Lung microvascular endothelial cell (primary cell): ENCODE measurements at regions not wholly inside any gene's neighbourhood (a gene's known extent, or its start where the extent isn't known, plus 50 kb on each side); places are given as distances from the start of the nearest gene placed in this dataset.

Source experiments
- DNase-seq, 2 donors: peaks; one replicate each; pipeline versions ENCODE4 v3.0.0 to v3.0.0-alpha.2; 2010; ENCODE audit warnings: low read depth in 2 of 2

DNA sequence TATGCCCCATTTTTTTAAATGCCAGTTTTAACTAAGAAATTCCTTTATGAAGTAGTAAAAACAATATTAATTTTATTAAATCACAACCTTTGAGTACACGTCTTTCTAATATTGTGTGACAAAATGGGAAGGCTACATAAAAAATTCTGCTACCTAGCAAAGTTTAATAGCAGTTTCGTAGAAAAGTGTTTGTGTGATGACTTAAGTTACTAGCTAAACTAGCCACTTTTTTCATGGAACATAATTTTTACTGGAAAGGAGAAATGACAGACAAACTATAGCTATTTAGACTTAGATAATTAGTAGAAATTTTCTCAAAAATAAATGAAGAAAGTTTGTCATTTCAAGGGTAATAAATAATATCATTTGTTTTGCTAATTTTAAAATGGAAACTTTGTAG, 153.1 kb downstream of the GPAM start:
- no peak for DNase-seq

DNA sequence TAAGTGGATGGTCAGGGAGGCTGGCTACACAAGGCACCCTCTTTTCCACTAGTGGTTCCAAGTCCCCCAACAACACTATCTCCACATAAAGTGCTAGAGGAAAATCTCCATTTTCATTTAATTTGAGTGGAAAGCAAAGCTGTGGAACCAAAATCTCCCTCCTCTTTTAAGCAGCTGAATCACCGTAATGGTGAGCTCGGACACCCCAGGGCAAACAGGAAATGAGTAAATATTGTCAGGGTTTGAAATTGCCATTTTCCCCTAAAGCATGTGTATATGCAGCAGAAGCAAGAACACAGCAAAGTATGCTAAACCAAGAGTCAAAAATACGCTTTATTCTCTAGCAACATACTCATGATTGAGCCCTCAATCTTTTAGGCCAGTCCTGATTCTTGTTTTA, 143.7 kb downstream of the GPAM start:
- no peak for DNase-seq

- no peak for DNase-seq
Observed at GRCh38 chr10:112040696-112041095, 142.9 kb downstream of the GPAM start.

DNA sequence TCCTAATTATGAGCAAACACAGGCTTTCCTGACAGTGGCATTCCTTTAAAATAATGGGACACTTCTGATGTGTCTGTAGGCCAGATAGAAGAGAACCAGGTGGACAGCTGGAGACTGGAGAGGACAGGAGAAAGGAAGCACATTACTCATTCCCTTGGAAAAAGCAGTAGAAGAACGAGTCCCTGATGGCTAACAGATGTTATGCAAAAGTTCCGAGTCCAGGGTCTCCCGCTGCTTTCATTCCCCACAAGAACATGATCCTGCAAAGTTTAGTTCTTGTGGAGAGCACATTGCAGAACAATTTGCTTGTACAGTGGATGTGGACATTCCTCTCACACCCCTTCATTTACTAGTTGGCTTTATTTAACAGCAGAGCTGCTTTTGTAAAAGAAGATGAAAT, 137.6 kb downstream of the GPAM start:
- no peak for DNase-seq

DNA sequence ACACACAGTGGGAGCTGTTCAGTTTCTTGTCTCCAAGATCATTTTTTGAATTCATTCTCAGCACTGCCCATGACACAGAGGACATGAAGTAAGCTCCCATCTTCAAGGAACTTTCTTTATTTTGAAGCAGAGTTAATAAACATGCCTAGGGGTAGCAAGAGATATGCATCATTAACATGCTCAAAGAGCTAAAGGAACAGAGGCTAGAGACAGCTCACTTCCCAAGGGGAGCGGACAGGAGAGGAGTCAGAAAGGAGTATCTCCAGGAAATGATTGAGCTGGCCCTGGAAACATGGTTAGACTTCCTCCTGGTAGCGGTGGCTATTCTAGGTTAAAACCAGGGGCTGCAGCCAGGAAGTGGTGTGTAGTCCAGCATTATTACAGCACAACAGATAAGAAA, 135.9 kb downstream of the GPAM start:
- no peak for DNase-seq

GRCh38 chr10:112052166-112052565, 131.4 kb downstream of the GPAM start:
- DNase-seq, result no peak

DNA sequence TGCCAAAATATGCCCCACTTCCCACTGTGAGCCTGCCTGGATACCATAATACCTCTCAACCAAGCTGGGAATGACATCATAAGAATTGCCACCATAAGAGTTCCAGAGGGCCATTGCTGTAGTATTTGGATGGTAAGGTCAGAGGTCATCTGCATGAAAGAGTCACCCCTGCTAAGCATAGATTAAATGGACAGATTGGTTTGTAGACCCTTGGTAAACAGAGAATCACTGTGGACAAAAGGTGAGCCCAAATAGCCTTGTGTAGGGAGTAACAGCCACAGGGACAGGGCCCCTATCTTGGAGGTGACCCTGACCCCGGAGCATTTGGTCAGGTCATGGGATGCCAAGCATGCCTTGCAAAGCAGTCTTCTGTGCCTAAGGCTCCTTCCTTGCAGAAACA, 129.7 kb downstream of the GPAM start:
- DNase-seq, result no peak

GRCh38 chr10:112054516-112054915, 129.0 kb downstream of the GPAM start:
- DNase-seq, result no peak

GRCh38 chr10:112057072-112057471, 126.5 kb downstream of the GPAM start:
- DNase-seq, result no peak

- no peak for DNase-seq
Observed at GRCh38 chr10:112059220-112059619, 124.3 kb downstream of the GPAM start.

DNA sequence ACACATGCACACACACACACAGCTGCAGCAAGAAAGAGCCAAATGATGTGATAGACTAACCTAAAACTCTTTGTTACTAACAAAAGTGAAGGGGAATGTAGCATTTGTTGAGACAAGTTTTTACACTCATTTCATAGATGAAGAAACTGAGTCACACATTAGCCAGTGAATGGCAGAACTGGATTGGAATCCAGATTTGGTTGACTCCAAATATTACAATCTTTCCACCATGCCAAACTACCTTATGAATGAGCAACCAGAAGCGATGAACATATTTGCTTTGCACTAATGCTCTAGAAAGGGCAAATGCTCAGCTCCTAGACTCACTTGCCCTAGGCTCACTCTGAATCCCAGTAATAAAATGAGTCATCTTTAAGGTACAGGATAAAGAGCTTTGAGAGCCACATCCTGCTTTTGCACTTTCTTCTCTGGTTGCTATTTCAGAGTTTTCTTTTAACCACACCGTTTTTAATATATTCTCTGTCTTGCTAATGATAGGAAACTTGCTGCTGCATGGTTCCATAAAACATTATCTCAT, 111.9 kb downstream of the GPAM start:
- DNase-seq, result no peak

- DNase-seq, result no peak
Observed at GRCh38 chr10:112078003-112078402, 105.6 kb downstream of the GPAM start.

- DNase-seq, result no peak
Observed at GRCh38 chr10:112080231-112080630, 103.3 kb downstream of the GPAM start.

GRCh38 chr10:112082120-112082519, 101.4 kb downstream of the GPAM start:
- no peak for DNase-seq

GRCh38 chr10:112083472-112083871, 100.1 kb downstream of the GPAM start:
- no peak for DNase-seq

DNA sequence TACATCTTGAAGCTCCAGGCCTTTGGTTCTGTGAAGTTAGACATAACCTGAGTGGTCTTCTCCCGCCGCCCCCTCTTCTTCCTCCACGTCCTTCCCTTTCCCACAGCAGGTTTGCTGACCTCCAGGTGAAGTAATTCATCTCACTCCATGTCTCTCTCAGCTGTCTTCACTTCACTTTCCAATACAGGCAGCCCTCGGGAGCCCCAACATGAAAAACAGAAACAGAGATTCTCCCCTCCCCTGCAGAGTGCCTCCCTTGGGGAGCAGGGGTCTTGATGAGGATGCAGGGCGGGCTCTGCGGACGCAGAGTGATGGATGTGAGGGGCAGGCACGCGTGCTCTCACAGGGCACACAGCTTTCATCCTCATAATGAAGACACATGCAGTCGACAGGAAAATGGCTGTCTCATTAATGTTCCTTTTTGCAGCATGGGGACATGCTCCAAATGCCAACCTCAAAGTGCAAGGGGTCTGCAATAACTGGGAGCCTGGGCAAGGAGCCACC, 95.6 kb downstream of the GPAM start:
- DNase-seq, result no peak

GRCh38 chr10:112091703-112092102, 91.9 kb downstream of the GPAM start:
- DNase-seq, result no peak

DNA sequence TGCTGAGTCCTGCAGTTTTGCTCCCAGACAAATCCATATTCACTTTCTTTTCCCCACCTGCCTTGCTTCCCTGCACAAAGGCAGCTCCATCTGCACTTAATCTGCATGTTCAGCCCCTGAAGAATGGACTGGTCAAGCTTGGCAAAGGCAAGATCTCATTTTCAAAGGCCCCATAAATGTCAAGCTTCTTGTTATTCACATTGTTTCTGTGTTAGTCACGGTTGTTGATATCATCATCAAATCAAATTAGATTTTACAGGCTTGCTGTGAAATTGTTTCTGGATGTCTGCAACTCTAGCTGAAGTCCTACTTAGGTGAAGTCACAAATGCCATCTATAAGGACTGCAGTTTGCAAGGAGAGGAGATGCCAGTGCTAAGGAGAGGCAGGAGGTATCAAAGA, 91.0 kb downstream of the GPAM start:
- no peak for DNase-seq

DNA sequence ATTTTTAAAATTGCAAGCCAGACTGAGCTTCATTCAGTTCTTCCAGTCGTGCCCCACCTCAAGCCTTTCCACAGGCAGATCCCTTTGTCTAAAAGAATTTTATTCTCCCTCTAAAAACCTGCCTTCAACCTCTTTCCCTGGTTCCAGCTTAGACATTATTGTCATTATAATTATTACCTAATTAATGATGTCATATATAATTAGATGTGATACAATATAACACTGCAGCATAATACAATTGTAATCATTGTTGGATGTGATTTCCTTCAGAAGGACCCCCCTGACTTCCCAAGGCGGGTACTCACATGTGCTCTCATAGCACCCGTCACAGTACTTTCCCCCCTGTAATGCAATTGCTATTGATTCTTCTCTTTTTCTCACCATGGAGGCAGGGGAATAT, 88.6 kb downstream of the GPAM start:
- DNase-seq, result no peak

- DNase-seq, result no peak
Observed at GRCh38 chr10:112095731-112096130, 87.8 kb downstream of the GPAM start.

DNA sequence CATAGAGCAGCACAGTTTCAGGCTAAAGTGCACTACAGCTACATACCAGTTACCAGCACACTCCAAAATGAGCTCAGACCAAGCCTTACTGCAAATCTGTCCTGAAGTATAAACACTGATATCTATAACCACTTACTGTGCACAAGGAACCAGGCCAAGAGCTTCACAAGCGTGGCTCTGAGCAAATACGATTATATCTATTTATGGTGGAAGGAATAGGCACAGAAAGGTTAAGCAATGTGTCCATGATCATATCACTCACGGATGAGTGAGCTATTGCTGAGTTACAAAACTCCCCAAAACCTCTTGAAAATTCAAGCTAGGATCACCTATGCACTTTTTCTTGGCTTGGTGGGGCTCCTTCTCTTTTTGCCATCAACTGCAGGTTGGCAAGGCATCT, 84.9 kb downstream of the GPAM start:
- DNase-seq, result no peak
